H54 (cell line): ENCODE measurements at regions not wholly inside any gene's neighbourhood (a gene's known extent, or its start where the extent isn't known, plus 50 kb on each side); places are given as distances from the start of the nearest gene placed in this dataset.
"Not testable (repeated sequence)": the region's sequence is repeated elsewhere in the genome, so short reads cannot be mapped to it uniquely, and the experiment has no call there.

Experiments used
- DNase-seq: peaks from one replicate; pipeline ENCODE4 v3.0.0; 2011; ENCODE audit warnings: low spot score, mixed read lengths; ENCODE audit not compliant: insufficient read length
- FAIRE-seq: peaks from 3 replicates; lab custom pipeline; 2011; peaks lifted over from hg19 to GRCh38; lab: Jason Lieb, UNC
- POLR2A ChIP-seq: IDR thresholded peaks from 2 replicates; pipeline ENCODE4 v1.6.1; 2011; ENCODE audit warnings: low read depth, mild to moderate bottlenecking, low read length

- DNase-seq (no peak), FAIRE-seq (no peak)
- no peak for TF ChIP-seq POLR2A
Measured at GRCh38 chr3:82567029-82567600, 805.7 kb upstream of the GBE1 start.

GRCh38 chr3:82562896-82563295 lies 801.5 kb upstream of the GBE1 start:
- TF ChIP-seq POLR2A = no peak
- DNase-seq (no peak), FAIRE-seq (no peak)

GRCh38 chr3:82561784-82562183 lies 800.3 kb upstream of the GBE1 start:
- DNase-seq (no peak), FAIRE-seq (no peak)
- TF ChIP-seq POLR2A = no peak

- FAIRE-seq (no peak), DNase-seq (no peak)
- no peak for TF ChIP-seq POLR2A
Measured at GRCh38 chr3:82558081-82558480, 796.6 kb upstream of the GBE1 start.

- FAIRE-seq (no peak), DNase-seq (no peak)
- TF ChIP-seq POLR2A = no peak
Measured at GRCh38 chr3:82556113-82556512, 794.7 kb upstream of the GBE1 start.

GRCh38 chr3:82542556-82542955 lies 781.1 kb upstream of the GBE1 start:
- not testable (repeated sequence) for FAIRE-seq, DNase-seq

- FAIRE-seq (no peak), DNase-seq (no peak)
- no peak for TF ChIP-seq POLR2A
Measured at GRCh38 chr3:82521657-82522056, 760.2 kb upstream of the GBE1 start.

- DNase-seq (no peak), FAIRE-seq (no peak)
- TF ChIP-seq POLR2A = no peak
Measured at GRCh38 chr3:82520846-82521245, 759.4 kb upstream of the GBE1 start.

GRCh38 chr3:82509951-82510603 lies 748.6 kb upstream of the GBE1 start:
- no peak for FAIRE-seq
- TF ChIP-seq POLR2A = no peak
- no peak for DNase-seq

GRCh38 chr3:82509106-82509842 lies 747.8 kb upstream of the GBE1 start:
- no peak for DNase-seq
- FAIRE-seq = no peak
- TF ChIP-seq POLR2A = no peak

- FAIRE-seq = no peak
- no peak for DNase-seq
- no peak for TF ChIP-seq POLR2A
Measured at GRCh38 chr3:82506204-82506603, 744.8 kb upstream of the GBE1 start.

GRCh38 chr3:82505079-82505756 lies 743.8 kb upstream of the GBE1 start:
- TF ChIP-seq POLR2A = no peak
- DNase-seq (no peak), FAIRE-seq (no peak)

GRCh38 chr3:82498186-82498585 lies 736.7 kb upstream of the GBE1 start:
- TF ChIP-seq POLR2A = no peak
- no peak for FAIRE-seq

More at GRCh38 chr3:82498186-82498585, 736.7 kb upstream of the GBE1 start:
- no peak for DNase-seq
